A673 (cell line): ENCODE measurements at regions not wholly inside any gene's neighbourhood (a gene's known extent, or its start where the extent isn't known, plus 50 kb on each side); places are given as distances from the start of the nearest gene placed in this dataset.

Source experiments
- CTCF ChIP-seq: fragments of 300-800, 200-600 bp; sonication (generic); conservative IDR thresholded peaks from 2 replicates; pipeline ENCODE4 v1.5.1; 2017; ENCODE audit warnings: low read depth, mild to moderate bottlenecking, antibody characterized with exemption, low read length, moderate library complexity, mixed read lengths
- EZH2 ChIP-seq: fragments of 200-600 bp; sonication (generic); IDR thresholded peaks from 2 replicates; pipeline ENCODE4 v1.6.1; 2017; ENCODE audit warnings: borderline replicate concordance, low read depth, mild to moderate bottlenecking, mixed read lengths, antibody characterized with exemption, low read length; ENCODE audit not compliant: poor library complexity, severe bottlenecking

GRCh38 chr1:115529216-115529897 is 112.4 kb upstream of the VANGL1 start:
- TF ChIP-seq CTCF (no peak), EZH2 (no peak)
